ENCODE measurements at regions not wholly inside any gene's neighbourhood (a gene's known extent, or its start where the extent isn't known, plus 50 kb on each side); places are given as distances from the start of the nearest gene placed in this dataset.

DNA sequence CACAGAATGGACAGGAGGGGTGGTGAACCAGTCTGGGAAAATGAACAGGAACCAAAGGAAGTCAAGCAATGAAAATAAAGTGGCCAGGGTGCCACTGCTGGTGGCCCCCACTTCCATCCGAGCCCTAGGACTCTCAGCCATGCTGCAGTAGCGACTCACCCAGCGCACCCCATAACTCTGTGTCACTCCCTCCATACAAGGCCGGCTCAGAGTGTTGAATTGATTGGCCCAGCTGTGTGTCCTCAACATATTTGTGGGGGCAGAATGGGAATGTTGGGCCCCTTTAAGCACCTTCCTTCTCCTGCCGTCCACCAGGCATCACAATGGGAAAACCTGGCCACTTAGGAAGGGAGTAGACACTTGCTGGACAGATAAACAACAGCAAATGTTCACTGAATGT, 169.0 kb upstream of the SDK2 start:
- Mint-ChIP-seq H3K4me3 (no peak overlapping the region), H3K9me3 (ENCODE audit: insufficient read depth) (no peaks in the 10 kb centered on the region), H3K4me1 (peaks cover 5% of the 10 kb centered on the region), H3K27me3 (peaks cover under 1% of the 10 kb centered on the region), H3K27ac (no peak overlapping the region)
- Histone ChIP-seq H3K9ac (ENCODE audit: low read length) (no peak overlapping the region), H3K27ac (ENCODE audit: low read length in 2 of 2) (no peak overlapping the region), H3K4me1 (ENCODE audit: control insufficient read depth in 2 of 2, insufficient read depth in 2 of 2, low read length in 2 of 2) (no peaks in the 10 kb centered on the region), H4K20me1 (ENCODE audit: control insufficient read depth, insufficient read depth, low read length, poor library complexity, severe bottlenecking) (no peaks in the 10 kb centered on the region), H2AFZ (ENCODE audit: insufficient read depth, low read depth, low read length, poor library complexity, severe bottlenecking) (no peak overlapping the region), H3K36me3 (replicated peaks in 1 of 2; ENCODE audit: control extremely low read depth in 1 of 2, control insufficient read depth in 1 of 2, extremely low read depth in 1 of 2, insufficient read depth in 2 of 2, low read length in 1 of 2) (no peaks in the 10 kb centered on the region), H3K79me2 (ENCODE audit: control insufficient read depth, insufficient read depth, low read length) (no peaks in the 10 kb centered on the region), H3K4me2 (replicated peaks; ENCODE audit: low read depth, low read length, poor library complexity, severe bottlenecking) (no peak overlapping the region), H3K27me3 (replicated peaks in 1 of 4; ENCODE audit: control extremely low read depth in 1 of 4, control insufficient read depth in 3 of 4, insufficient read depth in 4 of 4, low read length in 3 of 4) (no peaks in the 10 kb centered on the region), H3K9me3 (ENCODE audit: control extremely low read depth in 1 of 3, control insufficient read depth in 2 of 3, insufficient read depth in 1 of 3, low read length in 2 of 3) (no peaks in the 10 kb centered on the region), H3K4me3 (ENCODE audit: control extremely low read depth in 1 of 5, extremely low read depth in 1 of 5, insufficient read depth in 1 of 5, low read depth in 2 of 5, low read length in 4 of 5) (no peak overlapping the region)
- POLR2A ChIA-PET = no interaction called here
- CTCF ChIA-PET = no interaction called here
- intact Hi-C loops (cut with micrococcal nuclease) = no loop called here
- ATAC-seq (ENCODE audit: low read depth) (no peak), DNase-seq (no peak)
- 90% methylated on average over 3 of the region's 5 CpGs for WGBS (ENCODE audit: insufficient coverage)
- TF ChIP-seq EZH2 (IDR thresholded peaks at IDR 0.05; ENCODE audit: borderline replicate concordance, insufficient read depth, low read depth, low read length, poor library complexity, severe bottlenecking) = no peak
- no peak for TF ChIP-seq CTCF (IDR thresholded peaks at IDR 0.05)

DNA sequence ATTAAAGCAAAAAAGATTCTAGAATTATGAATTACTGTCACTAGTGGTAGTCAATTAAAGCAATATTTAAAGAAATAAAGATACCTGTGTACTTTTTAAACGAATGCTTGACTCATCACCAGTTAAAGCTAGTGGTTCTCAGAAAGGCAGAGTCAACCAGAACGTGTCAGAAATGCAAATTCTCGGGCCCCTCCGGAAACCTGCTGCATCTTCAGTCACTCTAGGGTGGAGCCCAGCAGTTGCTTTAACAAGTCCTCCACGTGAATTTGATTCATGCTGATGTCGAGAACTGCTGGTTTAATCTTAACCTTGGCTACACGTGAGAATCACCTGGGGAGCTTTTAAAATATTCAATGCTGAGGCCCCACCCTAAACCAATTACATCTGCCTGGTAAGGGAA, 169.8 kb upstream of the SDK2 start:
- no peaks in the 10 kb centered on the region for H3K4me1 ChIP-seq (ENCODE audit: control insufficient read depth in 2 of 2, insufficient read depth in 2 of 2, low read length in 2 of 2)
- TF ChIP-seq CTCF (IDR thresholded peaks at IDR 0.05) (no peak), EZH2 (IDR thresholded peaks at IDR 0.05; ENCODE audit: borderline replicate concordance, insufficient read depth, low read depth, low read length, poor library complexity, severe bottlenecking) (no peak)
- DNase-seq = no peak
- no peaks in the 10 kb centered on the region for H3K36me3 ChIP-seq (replicated peaks in 1 of 2; ENCODE audit: control extremely low read depth in 1 of 2, control insufficient read depth in 1 of 2, extremely low read depth in 1 of 2, insufficient read depth in 2 of 2, low read length in 1 of 2)
- Mint-ChIP-seq H3K9me3 (ENCODE audit: insufficient read depth) (peaks cover 4% of the 10 kb centered on the region), H3K4me1 (peaks cover 5% of the 10 kb centered on the region), H3K27me3 (no peaks in the 10 kb centered on the region), H3K27ac (no peak overlapping the region), H3K4me3 (no peak overlapping the region)
- H3K4me2 ChIP-seq (replicated peaks; ENCODE audit: low read depth, low read length, poor library complexity, severe bottlenecking) = no peak overlapping the region
- H2AFZ ChIP-seq (ENCODE audit: insufficient read depth, low read depth, low read length, poor library complexity, severe bottlenecking) = no peak overlapping the region
- ChIA-PET POLR2A (no interaction called here), CTCF (no interaction called here)
- H3K79me2 ChIP-seq (ENCODE audit: control insufficient read depth, insufficient read depth, low read length) = no peaks in the 10 kb centered on the region
- WGBS (ENCODE audit: insufficient coverage) = 76% methylated on average over 5 of the region's 7 CpGs
- no peak for ATAC-seq (ENCODE audit: low read depth)
- no peaks in the 10 kb centered on the region for H3K27me3 ChIP-seq (replicated peaks in 1 of 4; ENCODE audit: control extremely low read depth in 1 of 4, control insufficient read depth in 3 of 4, insufficient read depth in 4 of 4, low read length in 3 of 4)
- no peak overlapping the region for H3K27ac ChIP-seq (ENCODE audit: low read length in 2 of 2)
- no peak overlapping the region for H3K9ac ChIP-seq (ENCODE audit: low read length)
- H3K4me3 ChIP-seq (ENCODE audit: control extremely low read depth in 1 of 5, extremely low read depth in 1 of 5, insufficient read depth in 1 of 5, low read depth in 2 of 5, low read length in 4 of 5) = no peak overlapping the region
- intact Hi-C loops (cut with micrococcal nuclease) = no loop called here
- H3K9me3 ChIP-seq (ENCODE audit: control extremely low read depth in 1 of 3, control insufficient read depth in 2 of 3, insufficient read depth in 1 of 3, low read length in 2 of 3) = peaks cover 0 to 4% (median 0%) of the 10 kb centered on the region in 3 donors
- no peaks in the 10 kb centered on the region for H4K20me1 ChIP-seq (ENCODE audit: control insufficient read depth, insufficient read depth, low read length, poor library complexity, severe bottlenecking)

Data from B cell (primary cell).